Right ventricle myocardium superior (tissue), 1 donor: ENCODE measurements at regions not wholly inside any gene's neighbourhood (a gene's known extent, or its start where the extent isn't known, plus 50 kb on each side); places are given as distances from the start of the nearest gene placed in this dataset.
A peak's percentile ranks its signal among the peaks of the same experiment; 100 is the strongest.

Experiments
- ATAC-seq: fragments of 200-7000 bp; cut with Tn5 transposase; one replicate; pipeline ENCODE4 v1.9.1; 2020; ENCODE audit warnings: mild to moderate bottlenecking; ENCODE audit not compliant: poor library complexity
- DNase-seq: peaks from one replicate; pipeline ENCODE4 v3.0.0-alpha.2; 2020
- intact Hi-C: fragments of 100-400 bp; cut with DNase I; formaldehyde crosslinking; loops from one replicate; pipeline ENCODE4 v1.11.2; 2022
- donor health status: DM: no; HTN: yes; CAD: no; lungs with severe emphysema.

- no peak for DNase-seq
- intact Hi-C loops, result no loop called here
- ATAC-seq, result no peak
Measured at GRCh38 chr9:106677830-106678229, 185.1 kb upstream of the ZNF462 start.

DNA sequence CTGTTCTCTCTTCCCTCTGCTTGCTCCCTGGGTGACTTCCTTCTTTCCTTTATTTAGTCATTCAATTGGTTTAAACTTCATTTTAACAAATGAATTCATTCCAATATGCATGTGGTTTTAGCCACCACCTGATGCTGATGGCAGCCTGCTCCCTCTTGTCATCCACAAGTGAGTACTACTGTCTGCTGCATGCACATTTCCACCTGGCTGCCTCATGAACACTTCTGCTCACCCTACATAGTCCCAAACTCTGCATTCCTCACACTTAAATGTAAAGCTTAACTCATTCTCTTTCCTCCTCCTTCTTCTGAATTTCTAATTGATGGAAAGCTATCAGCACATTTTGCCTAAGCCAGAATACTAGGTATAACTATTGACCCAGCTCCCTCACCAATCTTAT lies 184.7 kb upstream of the ZNF462 start:
- DNase-seq (no peak), ATAC-seq (no peak)
- intact Hi-C loops, result no loop called here

DNA sequence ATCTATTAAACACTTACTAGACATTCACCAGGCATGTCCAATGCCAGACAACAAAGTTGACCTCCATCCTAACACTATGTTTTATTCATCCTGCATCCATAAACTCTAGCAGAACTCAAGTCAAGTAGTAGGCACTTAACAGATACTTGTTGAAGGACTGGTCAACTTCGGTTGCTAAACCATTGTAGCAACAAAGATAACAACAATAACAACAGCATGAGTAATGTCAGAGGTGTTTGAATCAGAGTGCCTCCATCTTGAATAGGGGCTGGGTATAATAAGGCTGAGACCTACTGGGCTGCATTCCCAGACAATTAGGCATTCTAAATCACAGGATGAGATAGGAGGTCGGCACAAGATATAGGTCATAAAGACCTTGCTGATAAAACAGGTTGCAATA lies 180.5 kb upstream of the ZNF462 start:
- intact Hi-C loops, result no loop called here
- ATAC-seq, result peak; percentile 42
- no peak for DNase-seq

GRCh38 chr9:106683454-106683853 lies 179.5 kb upstream of the ZNF462 start:
- intact Hi-C loops, result no loop called here
- ATAC-seq, result no peak

DNA sequence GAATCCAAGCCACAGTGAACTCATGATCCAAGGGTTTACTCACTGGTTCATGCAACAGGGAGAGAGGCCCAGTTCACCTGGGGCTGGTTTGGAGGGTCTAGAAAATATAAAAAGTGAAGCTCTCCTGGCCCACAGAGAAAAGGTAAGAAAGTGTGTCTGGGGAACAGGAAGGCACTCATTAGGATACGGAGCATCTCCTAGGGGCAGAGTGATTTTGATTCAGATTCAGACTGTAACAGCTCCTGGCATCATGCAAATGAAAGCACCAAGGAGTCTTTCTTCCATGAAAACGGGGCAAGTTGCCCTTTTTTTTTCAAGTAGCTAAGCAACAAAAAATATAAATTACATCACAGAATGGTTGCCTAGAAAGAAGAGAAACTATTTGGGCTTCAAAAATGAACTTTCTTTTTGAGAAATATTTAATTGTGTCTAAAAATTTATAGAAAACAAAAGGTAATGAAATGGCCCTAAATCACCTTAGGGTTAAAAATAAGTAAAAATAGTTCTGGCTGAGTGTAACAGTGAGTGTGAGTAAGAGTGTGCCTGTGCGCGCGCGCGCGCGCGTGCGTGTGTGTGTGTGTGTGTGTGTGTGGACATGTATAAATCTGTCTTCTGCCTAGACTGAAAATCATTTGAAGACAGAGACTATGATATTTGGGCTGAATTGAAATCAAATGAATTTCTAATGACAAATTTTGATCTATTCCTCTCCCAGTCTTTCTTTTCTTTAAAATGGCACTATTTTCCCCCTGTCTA lies 177.8 kb upstream of the ZNF462 start:
- ATAC-seq (no peak), DNase-seq (no peak)
- intact Hi-C loops, result no loop called here

More at GRCh38 chr9:106683454-106683853, 179.5 kb upstream of the ZNF462 start:
- no peak for DNase-seq

DNA sequence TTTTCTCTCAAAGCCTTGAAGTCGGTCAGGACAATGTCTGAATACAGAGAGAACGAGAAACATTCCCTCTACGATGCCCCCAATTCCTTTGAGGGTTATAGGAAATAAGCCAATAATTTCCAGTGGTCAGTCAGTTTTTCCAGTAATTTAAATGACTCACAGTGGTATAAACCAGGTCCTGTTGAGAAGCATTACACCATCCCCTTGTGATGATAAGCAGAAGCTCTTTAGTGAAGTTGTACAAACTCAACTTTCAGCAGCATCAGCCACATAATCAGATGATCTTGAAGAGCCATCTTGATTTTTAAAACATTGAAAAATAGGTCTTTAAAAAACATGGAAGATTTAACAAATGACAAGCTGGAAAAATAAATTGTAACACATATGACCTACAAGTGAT lies 173.9 kb upstream of the ZNF462 start:
- DNase-seq, result no peak
- intact Hi-C loops, result no loop called here
- no peak for ATAC-seq

GRCh38 chr9:106691627-106692026 lies 171.3 kb upstream of the ZNF462 start:
- intact Hi-C loops, result no loop called here
- ATAC-seq (no peak), DNase-seq (no peak)

GRCh38 chr9:106693558-106693957 lies 169.4 kb upstream of the ZNF462 start:
- DNase-seq (no peak), ATAC-seq (no peak)
- intact Hi-C loops, result no loop called here

GRCh38 chr9:106696804-106697203 lies 166.2 kb upstream of the ZNF462 start:
- ATAC-seq (no peak), DNase-seq (no peak)
- intact Hi-C loops, result no loop called here

DNA sequence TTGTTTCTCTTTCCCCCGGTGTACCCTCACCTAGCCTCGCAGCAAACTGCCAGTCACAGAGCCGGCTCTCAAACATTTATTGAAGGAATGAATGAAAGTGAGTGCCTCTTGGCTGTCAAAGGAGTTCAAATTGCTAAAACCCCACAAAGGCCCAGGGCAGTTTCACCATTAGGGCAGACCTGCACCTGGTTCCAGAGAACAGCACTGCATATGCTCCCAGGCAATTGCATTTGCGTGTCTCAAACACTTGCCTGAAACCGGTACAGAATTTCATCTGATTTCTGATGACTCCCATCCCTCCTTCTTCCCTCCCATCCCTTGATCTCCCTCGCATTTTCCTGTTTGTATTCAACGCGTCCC lies 165.6 kb upstream of the ZNF462 start:
- no peak for DNase-seq
- no peak for ATAC-seq
- intact Hi-C loops, result no loop called here

DNA sequence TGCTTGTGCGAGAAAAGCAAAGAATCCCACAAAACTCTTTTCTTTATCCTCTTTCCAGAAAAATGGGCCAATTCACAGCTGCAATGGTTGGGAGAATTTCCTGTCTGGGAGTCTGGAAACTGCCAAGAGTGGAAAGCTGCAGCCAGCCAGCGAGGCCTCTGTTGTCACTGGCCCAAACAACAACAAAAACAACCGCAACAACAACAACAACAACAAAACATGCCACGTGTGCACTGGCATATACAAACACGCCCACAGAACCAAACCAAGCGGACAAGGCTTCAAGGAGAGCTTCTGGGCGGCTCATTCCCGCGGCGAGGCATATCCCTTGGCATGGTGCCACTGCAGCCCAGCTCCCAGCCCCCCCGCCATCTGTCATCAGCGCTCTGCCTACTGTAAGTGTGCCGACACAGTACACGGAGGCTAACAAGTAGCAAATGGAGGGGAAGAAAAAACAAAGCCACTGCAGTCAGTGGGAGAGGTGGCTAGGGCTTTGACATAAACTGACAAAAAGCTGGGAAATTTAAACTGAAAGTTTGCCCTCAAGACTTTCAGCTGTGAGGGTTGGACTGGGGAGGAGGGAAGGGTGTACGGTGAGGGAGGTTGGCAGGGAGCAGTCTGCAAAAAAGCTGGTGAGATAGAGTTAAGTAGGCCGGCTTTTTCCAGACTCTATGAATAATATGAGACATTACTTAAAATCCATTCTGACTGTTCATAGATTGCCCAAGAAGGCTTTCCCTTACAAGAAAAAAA lies 165.0 kb upstream of the ZNF462 start:
- DNase-seq (peak; percentile 91), ATAC-seq (peak; percentile 98)
- intact Hi-C loops, result no loop called here

- intact Hi-C loops, result no loop called here
- DNase-seq, result no peak
- ATAC-seq, result no peak
Measured at GRCh38 chr9:106700676-106701075, 162.3 kb upstream of the ZNF462 start.

DNA sequence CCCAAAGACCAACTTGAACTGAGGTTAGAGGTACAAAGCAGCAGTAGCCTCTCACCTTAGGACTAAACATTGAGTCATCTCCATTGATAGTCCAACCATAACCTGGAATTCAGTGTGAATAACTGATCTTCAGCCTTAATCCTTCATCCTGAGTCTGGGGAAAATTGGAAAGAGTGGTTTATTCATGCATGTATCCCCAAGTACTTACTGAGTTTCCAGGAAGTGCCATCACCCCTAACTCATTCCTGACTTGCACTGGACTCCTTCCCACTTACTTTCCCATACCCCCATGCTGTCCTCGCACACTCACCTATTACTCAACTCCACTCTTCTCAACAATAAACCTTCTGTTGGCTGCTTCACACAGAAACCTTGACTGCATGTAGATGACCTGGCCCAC lies 161.4 kb upstream of the ZNF462 start:
- DNase-seq (no peak), ATAC-seq (no peak)
- intact Hi-C loops, result no loop called here

GRCh38 chr9:106704056-106704615 lies 158.8 kb upstream of the ZNF462 start:
- intact Hi-C loops, result no loop called here
- DNase-seq (no peak), ATAC-seq (no peak)

DNA sequence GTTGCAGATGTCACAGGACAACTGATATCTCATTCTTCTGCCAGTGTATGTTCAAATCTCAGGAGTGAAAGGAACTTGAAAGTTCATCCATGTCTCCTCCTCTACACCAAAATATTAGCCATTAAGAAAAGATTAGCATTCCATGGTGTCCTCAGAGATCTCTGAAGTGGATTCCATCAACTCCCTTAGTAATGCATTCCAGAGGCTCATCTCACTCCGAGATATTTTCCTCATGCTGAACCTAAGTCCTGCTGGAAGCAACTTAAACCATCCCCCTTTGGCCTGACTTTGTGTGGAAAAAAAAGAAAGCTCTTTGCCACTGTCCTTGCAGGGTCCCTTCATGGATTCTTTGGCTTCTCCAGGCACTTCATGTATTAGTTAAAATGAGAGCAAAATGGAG lies 155.7 kb upstream of the ZNF462 start:
- intact Hi-C loops, result no loop called here
- DNase-seq (no peak), ATAC-seq (no peak)

DNA sequence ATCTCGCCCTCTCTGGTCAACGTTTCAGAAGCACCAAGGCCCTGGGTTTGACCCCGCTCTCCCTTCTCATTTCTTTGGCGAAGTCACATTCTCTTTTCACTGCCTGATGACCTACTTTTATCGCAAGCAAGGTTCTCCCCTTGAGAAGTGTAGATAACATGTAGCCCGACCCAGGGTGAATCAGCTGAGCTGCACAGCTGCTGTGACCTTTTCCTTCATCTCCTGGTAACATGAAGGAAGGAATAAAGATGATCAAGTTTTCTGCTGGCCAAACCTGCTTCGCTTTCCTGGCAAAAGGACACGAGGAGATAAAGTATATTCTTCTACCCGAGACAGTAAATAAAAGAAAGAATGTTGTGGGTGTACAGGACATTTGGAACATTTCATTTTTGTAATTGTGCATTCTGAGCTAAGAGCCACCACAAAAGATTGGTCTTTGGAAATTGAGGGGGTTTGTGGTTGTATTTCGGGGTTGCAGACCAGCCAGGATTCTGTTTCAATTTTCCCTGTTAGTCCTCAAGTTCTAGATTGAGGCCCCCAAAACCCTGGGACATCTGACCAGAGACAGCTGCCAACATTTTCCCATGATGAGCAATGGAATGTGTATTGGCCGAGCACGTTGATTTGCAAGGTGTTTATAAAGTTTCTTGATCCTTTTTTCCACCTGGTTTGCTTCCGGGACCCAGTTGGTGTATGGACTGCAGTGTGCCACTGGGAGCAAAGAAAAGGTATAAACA lies 155.1 kb upstream of the ZNF462 start:
- ATAC-seq, result peak; percentile 82
- DNase-seq, result peak; percentile 42
- intact Hi-C loops, result no loop called here

DNA sequence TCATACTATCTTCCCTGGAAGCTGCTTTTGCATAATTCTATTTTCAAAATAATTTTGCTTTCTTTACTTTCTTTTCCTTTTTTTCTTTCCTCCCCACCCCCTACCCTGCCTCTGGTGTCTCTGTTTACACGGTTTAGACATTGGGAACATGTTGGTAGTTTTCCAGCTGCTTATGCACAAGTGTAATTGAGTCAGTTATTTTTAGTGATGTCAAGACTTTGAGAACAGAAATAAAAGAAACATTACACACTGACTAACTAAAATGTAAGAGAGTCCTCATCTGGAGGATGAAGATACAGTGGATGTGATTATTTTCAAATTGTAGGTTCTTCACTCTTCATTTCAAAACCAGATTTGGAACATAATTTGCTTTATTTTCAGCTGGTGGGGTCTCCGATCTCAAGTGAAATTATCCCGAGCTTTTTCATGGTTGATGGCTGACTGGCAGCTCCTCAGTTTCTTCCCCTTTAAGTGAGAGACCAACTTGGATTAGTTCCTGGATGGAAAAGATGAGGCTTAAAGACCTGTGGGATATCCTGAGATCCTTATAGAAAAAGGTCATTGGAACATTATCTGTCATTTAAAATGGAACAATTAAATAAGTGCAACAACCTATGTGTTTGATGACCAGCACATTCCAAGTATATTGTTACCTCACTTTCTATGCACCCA lies 154.4 kb upstream of the ZNF462 start:
- intact Hi-C loops, result no loop called here
- ATAC-seq (peak; percentile 88), DNase-seq (no peak)

DNA sequence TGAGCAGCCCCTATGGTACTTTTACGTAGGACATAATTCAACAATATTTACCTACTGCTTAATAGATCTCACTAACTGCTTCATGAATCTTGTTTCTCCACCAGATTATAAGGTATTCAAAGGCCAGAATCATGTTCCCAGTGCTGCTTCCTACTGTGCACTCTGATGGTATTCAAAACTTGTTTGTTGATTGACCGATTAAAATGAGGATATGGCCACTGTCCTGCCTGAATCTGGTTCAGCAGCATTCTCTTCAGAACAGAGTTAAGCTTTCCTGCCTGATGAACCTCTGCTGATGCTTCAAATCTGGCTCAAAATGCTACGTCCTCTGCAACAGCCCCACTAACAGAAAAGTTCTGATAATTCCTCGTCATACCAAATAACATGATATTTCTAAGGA lies 150.7 kb upstream of the ZNF462 start:
- ATAC-seq (no peak), DNase-seq (no peak)
- intact Hi-C loops, result no loop called here

GRCh38 chr9:106713206-106713605 lies 149.8 kb upstream of the ZNF462 start:
- intact Hi-C loops, result no loop called here
- ATAC-seq (no peak), DNase-seq (no peak)
